LNCAP (cell line): ENCODE measurements at regions not wholly inside any gene's neighbourhood (a gene's known extent, or its start where the extent isn't known, plus 50 kb on each side); places are given as distances from the start of the nearest gene placed in this dataset.

Experiments used
- CTCF ChIP-seq: fragments of 450-650 bp; IDR thresholded peaks from 2 replicates; pipeline ENCODE4 v1.5.1; 2017; ENCODE audit warnings: mild to moderate bottlenecking

- TF ChIP-seq CTCF = no peak
Observed at GRCh38 chr2:215712219-215712868, 276.5 kb upstream of the FN1 start.

- TF ChIP-seq CTCF = no peak
Observed at GRCh38 chr2:215711471-215712034, 275.7 kb upstream of the FN1 start.

- no peak for TF ChIP-seq CTCF
Observed at GRCh38 chr2:215707608-215708007, 271.7 kb upstream of the FN1 start.

- no peak for TF ChIP-seq CTCF
Observed at GRCh38 chr2:215705771-215706361, 270.0 kb upstream of the FN1 start.

- TF ChIP-seq CTCF = no peak
Observed at GRCh38 chr2:215705281-215705680, 269.4 kb upstream of the FN1 start.

GRCh38 chr2:215702116-215702902, 266.4 kb upstream of the FN1 start:
- TF ChIP-seq CTCF = no peak

GRCh38 chr2:215699700-215700538, 264.1 kb upstream of the FN1 start:
- no peak for TF ChIP-seq CTCF
